Cardiac muscle cell (in vitro differentiated cells and primary cell): ENCODE measurements at regions not wholly inside any gene's neighbourhood (a gene's known extent, or its start where the extent isn't known, plus 50 kb on each side); places are given as distances from the start of the nearest gene placed in this dataset.
"Not testable (repeated sequence)": the region's sequence is repeated elsewhere in the genome, so short reads cannot be mapped to it uniquely, and the experiment has no call there.

Source experiments
- DNase-seq, 2 donors: peaks; one replicate each; pipeline versions ENCODE4 v3.0.0 to v3.0.0-alpha.2; 2010 to 2017; ENCODE audit warnings: low read depth in 1 of 2, low spot score in 1 of 2
- H3K27ac ChIP-seq: fragments of 200-600 bp; sonication (generic); 2 replicates; pipeline ENCODE4 v1.5.1; 2016
- H3K27me3 ChIP-seq: fragments of 200-600 bp; sonication (generic); 2 replicates; pipeline ENCODE4 v1.6.0; 2016; ENCODE audit warnings: control low read depth
- H3K36me3 ChIP-seq: fragments of 200-600 bp; sonication (generic); 2 replicates; pipeline ENCODE4 v1.5.1; 2016; ENCODE audit warnings: control low read depth
- H3K4me1 ChIP-seq: fragments of 200-600 bp; sonication (generic); 2 replicates; pipeline ENCODE4 v1.8.1; 2017; ENCODE audit warnings: low read depth, mild to moderate bottlenecking, mixed run types
- H3K4me3 ChIP-seq: fragments of 200-600 bp; sonication (generic); 2 replicates; pipeline ENCODE4 v1.5.1; 2016; ENCODE audit warnings: mild to moderate bottlenecking
- H3K9me3 ChIP-seq: fragments of 200-600 bp; sonication (generic); 2 replicates; pipeline ENCODE4 v1.5.1; 2017; ENCODE audit warnings: low read depth, mild to moderate bottlenecking, control low read depth
- CTCF ChIP-seq: IDR thresholded peaks from 2 replicates; pipeline ENCODE4 v1.5.1; 2012; ENCODE audit warnings: low read depth, mild to moderate bottlenecking, low read length

GRCh38 chr10:77718957-77719356 is 81.3 kb upstream of the KCNMA1 start:
- no peaks in the 10 kb centered on the region for H3K9me3 ChIP-seq
- no peak for DNase-seq
- H3K27ac ChIP-seq, result no peak overlapping the region

GRCh38 chr10:77718312-77718711 is 80.7 kb upstream of the KCNMA1 start:
- H3K4me1 ChIP-seq, result peaks cover 25% of the 10 kb centered on the region
- not testable (repeated sequence) for H3K4me3 ChIP-seq, H3K27ac ChIP-seq, H3K9me3 ChIP-seq, H3K27me3 ChIP-seq, H3K36me3 ChIP-seq, DNase-seq

More at GRCh38 chr10:77718957-77719356, 81.3 kb upstream of the KCNMA1 start:
- Histone ChIP-seq H3K36me3 (no peaks in the 10 kb centered on the region), H3K27me3 (no peaks in the 10 kb centered on the region), H3K4me3 (no peak overlapping the region), H3K4me1 (peaks cover 31% of the 10 kb centered on the region)
- no peak for TF ChIP-seq CTCF

GRCh38 chr10:77717336-77717735 is 79.7 kb upstream of the KCNMA1 start:
- H3K27me3 ChIP-seq, result no peaks in the 10 kb centered on the region
- H3K9me3 ChIP-seq, result no peaks in the 10 kb centered on the region
- H3K4me3 ChIP-seq, result no peak overlapping the region
- no peak overlapping the region for H3K27ac ChIP-seq
- TF ChIP-seq CTCF, result no peak
- H3K36me3 ChIP-seq, result no peaks in the 10 kb centered on the region
- no peak for DNase-seq
- peaks cover 15% of the 10 kb centered on the region for H3K4me1 ChIP-seq

GRCh38 chr10:77716458-77717317 is 79.1 kb upstream of the KCNMA1 start:
- no peaks in the 10 kb centered on the region for H3K27me3 ChIP-seq

GRCh38 chr10:77715536-77715935 is 77.9 kb upstream of the KCNMA1 start:
- Histone ChIP-seq H3K27ac (no peak overlapping the region), H3K4me3 (no peak overlapping the region), H3K27me3 (peaks cover 6% of the 10 kb centered on the region), H3K4me1 (peaks cover 7% of the 10 kb centered on the region), H3K9me3 (no peaks in the 10 kb centered on the region), H3K36me3 (no peaks in the 10 kb centered on the region)
- TF ChIP-seq CTCF, result no peak
- DNase-seq, result no peak

More at GRCh38 chr10:77716458-77717317, 79.1 kb upstream of the KCNMA1 start:
- TF ChIP-seq CTCF, result no peak
- peak overlapping the region; percentile 14 for H3K27ac ChIP-seq
- H3K9me3 ChIP-seq, result no peaks in the 10 kb centered on the region
- no peak overlapping the region for H3K4me3 ChIP-seq
- peaks cover 11% of the 10 kb centered on the region for H3K4me1 ChIP-seq
- DNase-seq, result peak in 1 of 2 donors; percentile 26
- no peaks in the 10 kb centered on the region for H3K36me3 ChIP-seq

- Histone ChIP-seq H3K4me3 (no peak overlapping the region), H3K9me3 (no peaks in the 10 kb centered on the region), H3K4me1 (peaks cover 7% of the 10 kb centered on the region), H3K27me3 (peaks cover 11% of the 10 kb centered on the region), H3K36me3 (no peaks in the 10 kb centered on the region), H3K27ac (no peak overlapping the region)
- no peak for DNase-seq
- TF ChIP-seq CTCF, result no peak
Observed at GRCh38 chr10:77715088-77715487, 77.5 kb upstream of the KCNMA1 start.
